ENCODE measurements at regions not wholly inside any gene's neighbourhood (a gene's known extent, or its start where the extent isn't known, plus 50 kb on each side); places are given as distances from the start of the nearest gene placed in this dataset.

DNA sequence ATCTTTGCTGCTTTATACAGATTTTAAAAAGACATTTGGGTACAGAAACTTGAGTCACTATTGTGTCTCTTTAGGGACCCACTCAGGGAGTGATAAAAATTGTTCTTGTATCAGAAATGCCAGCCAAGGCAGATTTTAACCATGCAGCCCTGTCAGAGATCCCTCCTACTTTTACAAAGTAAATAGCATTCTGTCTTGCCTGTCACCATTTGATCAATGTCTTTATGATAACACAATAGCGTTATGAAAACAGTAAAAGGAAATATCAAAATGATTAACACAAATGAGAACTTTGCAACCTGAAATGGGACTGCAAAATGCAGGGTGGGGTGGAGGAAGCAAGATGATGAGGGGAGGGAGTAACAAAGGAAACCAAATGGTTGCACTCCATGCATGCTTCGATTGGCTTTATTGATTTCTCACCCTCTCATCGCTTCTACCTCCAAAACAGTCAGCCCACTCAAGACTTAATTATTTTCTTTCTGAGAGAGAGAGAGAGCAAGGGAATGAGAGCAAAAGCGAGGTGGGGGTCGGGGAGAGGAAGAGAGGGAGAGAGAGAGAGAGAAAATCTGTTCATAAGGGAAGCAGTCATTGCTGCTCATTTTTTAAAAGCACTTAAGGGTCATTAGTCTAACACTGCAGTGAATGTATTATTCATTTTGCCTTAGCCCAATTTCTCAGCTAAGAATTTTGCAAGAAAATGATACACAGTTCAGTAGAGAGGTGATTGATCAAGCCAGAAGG is 576.5 kb downstream of the CSNK1G3 start:
- H2BK12ac ChIP-seq (ENCODE audit: low read depth, low read length) = no peak overlapping the region
- H3K4me1 ChIP-seq (replicated peaks in 1 of 4; ENCODE audit: control insufficient read depth in 3 of 4, insufficient read depth in 4 of 4, low read length in 3 of 4) = peaks cover 0 to 16% (median 4%) of the 10 kb centered on the region in 4 experiments; a peak in 3 of 7 replicates
- H2BK5ac ChIP-seq (ENCODE audit: low read depth, low read length) = no peak overlapping the region
- no peak overlapping the region for H3K14ac ChIP-seq (ENCODE audit: insufficient read length)
- no peaks in the 10 kb centered on the region for H3K27me3 ChIP-seq (replicated peaks in 1 of 4; ENCODE audit: control insufficient read depth in 3 of 4, extremely low read depth in 1 of 4, insufficient read depth in 3 of 4, low read length in 3 of 4)
- H2BK15ac ChIP-seq (ENCODE audit: low read length) = no peak overlapping the region
- H3K23ac ChIP-seq (ENCODE audit: insufficient read length) = no peak overlapping the region
- no peaks in the 10 kb centered on the region for H3K79me1 ChIP-seq (ENCODE audit: low read depth, low read length)
- H3K4me2 ChIP-seq (ENCODE audit: insufficient read depth in 1 of 2, low read depth in 2 of 2, low read length in 2 of 2) = peak overlapping the region; percentile 19 to 33; a peak in 2 of 4 replicates
- no peak overlapping the region for H2AK5ac ChIP-seq (ENCODE audit: low read depth, low read length)
- peak overlapping the region in 1 of 4 experiments; percentile 9; a peak in 1 of 8 replicates for H3K4me3 ChIP-seq (ENCODE audit: extremely low read depth in 1 of 4, insufficient read depth in 2 of 4, low read depth in 3 of 4, low read length in 4 of 4)
- no peaks in the 10 kb centered on the region for H3K9me3 ChIP-seq (ENCODE audit: insufficient read depth in 2 of 2, low read depth in 1 of 2, low read length in 1 of 2)
- H4K20me1 ChIP-seq (replicated peaks in 1 of 2; ENCODE audit: control insufficient read depth in 1 of 2, insufficient read depth in 2 of 2, low read length in 2 of 2) = no peaks in the 10 kb centered on the region
- H3K36me3 ChIP-seq (ENCODE audit: control insufficient read depth in 2 of 4, insufficient read depth in 4 of 4, low read length in 3 of 4) = no peaks in the 10 kb centered on the region
- no peak overlapping the region for H4K5ac ChIP-seq (ENCODE audit: insufficient read length, low read depth, low read length)
- ChIA-PET CTCF (ENCODE audit: partially characterized antibody) (interaction anchor here (0.7 to 1.0 kb wide), 2 partner anchors 8 to 572 kb away, joined by 3 read pairs; no protein-coding TSS in a partner anchor), POLR2A (ENCODE audit: partially characterized antibody) (no interaction called here)
- no peak overlapping the region for H3K27ac ChIP-seq (ENCODE audit: low read depth, low read length)
- WGBS, 2 experiments (ENCODE audit: extremely low coverage in 1 of 2, insufficient coverage in 1 of 2, insufficient read length in 1 of 2, insufficient replicate concordance in 2 of 2, low coverage in 1 of 2, low lambda C conversion rate in 2 of 2, missing lambda C conversion rate in 1 of 2) = 53% methylated on average over 5 of the region's 5 CpGs; no CpG with 5 or more reads in 1 of the 2 experiments
- H4K8ac ChIP-seq (ENCODE audit: extremely low read depth, insufficient read depth, low read length) = no peak overlapping the region
- 0 out of 2 replicates have a peak overlapping the region, but pooled peaks have one; percentile 10 for H2AFZ ChIP-seq (ENCODE audit: low read length)
- no peak overlapping the region for H3K56ac ChIP-seq (replicated peaks; ENCODE audit: insufficient read length, low read depth, low read length)
- DNase-seq (ENCODE audit: low read depth in 1 of 2, low spot score in 2 of 2) (no peak), FAIRE-seq (no peak)
- no peaks in the 10 kb centered on the region for H3K79me2 ChIP-seq (ENCODE audit: control insufficient read depth in 1 of 2, insufficient read depth in 2 of 2, low read length in 2 of 2)
- H3K9ac ChIP-seq (replicated peaks in 1 of 4; ENCODE audit: extremely low read depth in 1 of 4, low read depth in 3 of 4, low read length in 3 of 4) = no peak overlapping the region
- no peaks in the 10 kb centered on the region for H3K23me2 ChIP-seq (ENCODE audit: low read depth, low read length)
- no peak overlapping the region for H4K91ac ChIP-seq (replicated peaks; ENCODE audit: insufficient read length, low read length)
- TF ChIP-seq USF2 (IDR thresholded peaks at IDR 0.05; ENCODE audit: low read length) = no peak
- TF ChIP-seq, protein P1, sequence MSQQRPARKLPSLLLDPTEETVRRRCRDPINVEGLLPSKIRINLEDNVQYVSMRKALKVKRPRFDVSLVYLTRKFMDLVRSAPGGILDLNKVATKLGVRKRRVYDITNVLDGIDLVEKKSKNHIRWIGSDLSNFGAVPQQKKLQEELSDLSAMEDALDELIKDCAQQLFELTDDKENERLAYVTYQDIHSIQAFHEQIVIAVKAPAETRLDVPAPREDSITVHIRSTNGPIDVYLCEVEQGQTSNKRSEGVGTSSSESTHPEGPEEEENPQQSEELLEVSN (IDR thresholded peaks at IDR 0.05) = no peak
- TF ChIP-seq ATF2 (IDR thresholded peaks at IDR 0.05; ENCODE audit: low read length) = no peak
- no peak for TF ChIP-seq POLR2A (IDR thresholded peaks at IDR 0.05; ENCODE audit: control extremely low read depth in 1 of 2, low read depth in 2 of 2, low read length in 2 of 2)
- TF ChIP-seq BRCA1 (IDR thresholded peaks at IDR 0.05; ENCODE audit: low read depth, low read length) = no peak
- no peak for TF ChIP-seq SIX5 (IDR thresholded peaks at IDR 0.05; ENCODE audit: low read depth, low read length)
- no peak for TF ChIP-seq POU5F1 (IDR thresholded peaks at IDR 0.05; ENCODE audit: low read depth, low read length)
- TF ChIP-seq BACH1 (IDR thresholded peaks at IDR 0.05; ENCODE audit: low read length) = no peak
- TF ChIP-seq TBP (IDR thresholded peaks at IDR 0.05; ENCODE audit: low read depth, low read length) = no peak
- no peak overlapping the region for H2BK20ac ChIP-seq (ENCODE audit: low read length)
- H2BK120ac ChIP-seq (replicated peaks; ENCODE audit: low read depth, low read length) = no peak overlapping the region
- H3K18ac ChIP-seq (ENCODE audit: extremely low read depth, low read length) = no peak overlapping the region
- H3K4ac ChIP-seq (replicated peaks; ENCODE audit: insufficient read length, low read depth, low read length) = no peak overlapping the region

Data from H1 (cell line).